ENCODE measurements at regions not wholly inside any gene's neighbourhood (a gene's known extent, or its start where the extent isn't known, plus 50 kb on each side); places are given as distances from the start of the nearest gene placed in this dataset.

DNA sequence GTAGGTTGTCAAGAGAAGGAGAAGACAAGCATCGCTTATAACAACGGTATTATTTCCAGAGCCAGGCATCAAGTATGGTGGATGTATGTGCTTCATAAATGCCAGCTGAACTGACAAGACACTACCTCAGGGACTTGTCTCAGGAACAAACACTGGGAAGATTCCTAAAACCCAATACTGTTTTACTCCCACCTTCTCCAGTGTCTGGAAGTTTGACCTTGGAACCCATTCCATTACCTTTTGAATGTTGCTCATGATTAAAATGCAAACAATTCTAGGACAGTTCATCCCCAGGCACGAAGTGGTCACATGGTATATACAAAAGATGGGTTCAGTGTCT, 300.1 kb downstream of the ADGB start:
- no peak for DNase-seq (ENCODE audit: low spot score)
- in situ Hi-C loops (cut with HindIII; ENCODE audit: low sequenced_read_pairs) = no loop called here

DNA sequence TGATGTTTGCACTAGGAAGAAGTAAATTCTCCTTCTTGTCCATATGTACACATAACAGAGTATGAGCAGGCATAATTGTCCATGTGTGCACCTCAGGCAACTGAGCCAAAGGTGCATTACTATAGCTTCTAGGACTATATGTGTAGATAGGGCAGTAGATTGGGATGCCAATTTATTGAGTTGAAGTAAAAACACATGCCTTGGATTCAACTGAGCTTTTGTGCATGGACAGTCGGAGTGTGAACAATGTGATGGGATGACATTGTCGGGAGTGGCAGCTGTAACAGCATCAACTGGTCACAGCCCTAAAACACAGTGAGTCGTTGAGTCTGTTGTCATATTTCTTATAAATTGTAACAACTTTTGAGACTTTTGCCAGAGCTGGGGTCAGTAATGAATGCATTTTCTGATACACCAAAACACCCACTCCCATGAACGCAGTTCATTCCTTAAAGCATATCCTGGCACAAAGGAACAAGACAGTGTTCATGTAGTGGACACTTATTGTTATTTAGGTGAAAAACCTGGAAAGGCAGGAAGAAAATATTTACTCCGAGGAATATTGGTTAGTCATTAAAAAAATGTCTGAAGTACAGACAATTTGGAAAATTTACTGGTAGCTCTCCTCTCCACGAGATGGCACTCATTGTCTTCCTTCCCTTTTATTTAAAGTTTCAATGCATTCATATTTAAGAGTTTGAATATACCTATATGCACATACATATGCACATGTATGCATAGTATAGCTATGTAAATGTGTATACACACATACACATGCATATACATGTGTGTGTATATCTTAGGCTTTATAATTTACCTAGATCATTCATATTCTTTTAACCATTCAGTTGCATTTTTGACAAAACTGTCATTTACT, 302.0 kb upstream of the STXBP5 start:
- in situ Hi-C loops (cut with HindIII; ENCODE audit: low sequenced_read_pairs) = loop anchor here (25.0 kb wide), 1 partner anchor 310 kb away; the partner anchor contains the start of gene STXBP5

DNA sequence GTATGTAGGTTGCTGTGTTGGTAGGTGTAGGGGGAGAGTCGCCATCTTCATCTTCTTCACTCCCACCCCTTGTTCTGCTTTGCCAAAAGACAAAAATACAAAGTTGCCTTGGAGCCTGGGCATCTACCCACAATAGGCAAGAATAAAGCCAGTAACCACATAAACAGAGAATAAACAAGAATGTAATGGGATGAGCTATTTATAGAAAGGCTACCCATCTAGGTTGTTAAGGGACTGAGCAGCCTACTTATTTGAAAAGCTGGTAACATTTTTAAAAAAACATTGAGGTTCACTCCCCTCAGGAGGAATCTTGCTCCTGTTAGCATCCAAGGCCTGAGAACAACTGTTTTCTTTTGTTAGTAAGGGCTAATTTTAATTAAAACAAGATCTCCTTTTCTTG, 301.4 kb upstream of the STXBP5 start:
- DNase-seq (ENCODE audit: low spot score) = no peak
- in situ Hi-C loops (cut with HindIII; ENCODE audit: low sequenced_read_pairs) = loop anchor here (25.0 kb wide), 1 partner anchor 309 kb away; the partner anchor contains the start of gene STXBP5

More for the DNA sequence above, 302.0 kb upstream of the STXBP5 start:
- peak; percentile 19 for DNase-seq (ENCODE audit: low spot score)

GRCh38 chr6:146903451-146903850, 300.8 kb upstream of the STXBP5 start:
- in situ Hi-C loops (cut with HindIII; ENCODE audit: low sequenced_read_pairs) = loop anchor here (25.0 kb wide), 1 partner anchor 309 kb away; the partner anchor contains the start of gene STXBP5
- no peak for DNase-seq (ENCODE audit: low spot score)

GRCh38 chr6:146904596-146904995, 299.6 kb upstream of the STXBP5 start:
- DNase-seq (ENCODE audit: low spot score) = no peak
- in situ Hi-C loops (cut with HindIII; ENCODE audit: low sequenced_read_pairs) = loop anchor here (25.0 kb wide), 1 partner anchor 308 kb away; the partner anchor contains the start of gene STXBP5

- peak; percentile 77 for DNase-seq (ENCODE audit: low spot score)
- in situ Hi-C loops (cut with HindIII; ENCODE audit: low sequenced_read_pairs) = loop anchor here (25.0 kb wide), 1 partner anchor 307 kb away; the partner anchor contains the start of gene STXBP5
Observed at GRCh38 chr6:146905181-146905704, 299.0 kb upstream of the STXBP5 start.

DNA sequence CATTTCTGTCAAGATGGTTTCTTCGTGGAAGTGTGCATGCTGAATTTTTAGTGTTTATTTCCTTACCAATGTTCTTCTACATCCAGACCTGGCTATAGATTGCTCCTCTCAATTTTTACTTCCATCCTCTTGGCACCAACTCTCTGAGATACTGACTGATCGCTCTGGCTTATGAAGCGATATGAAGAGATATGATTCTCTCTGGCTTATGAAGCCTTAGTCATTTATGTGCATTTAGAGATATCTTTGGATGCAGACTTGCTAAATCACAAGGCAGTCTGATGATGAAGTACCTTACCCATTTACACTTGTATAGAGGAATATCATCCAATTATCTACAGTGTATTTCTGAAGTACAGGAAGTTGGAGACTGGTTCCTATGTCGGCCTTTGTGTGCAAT, 295.4 kb upstream of the STXBP5 start:
- no peak for DNase-seq (ENCODE audit: low spot score)
- in situ Hi-C loops (cut with HindIII; ENCODE audit: low sequenced_read_pairs) = loop anchor here (25.0 kb wide), 1 partner anchor 304 kb away; the partner anchor contains the start of gene STXBP5

DNA sequence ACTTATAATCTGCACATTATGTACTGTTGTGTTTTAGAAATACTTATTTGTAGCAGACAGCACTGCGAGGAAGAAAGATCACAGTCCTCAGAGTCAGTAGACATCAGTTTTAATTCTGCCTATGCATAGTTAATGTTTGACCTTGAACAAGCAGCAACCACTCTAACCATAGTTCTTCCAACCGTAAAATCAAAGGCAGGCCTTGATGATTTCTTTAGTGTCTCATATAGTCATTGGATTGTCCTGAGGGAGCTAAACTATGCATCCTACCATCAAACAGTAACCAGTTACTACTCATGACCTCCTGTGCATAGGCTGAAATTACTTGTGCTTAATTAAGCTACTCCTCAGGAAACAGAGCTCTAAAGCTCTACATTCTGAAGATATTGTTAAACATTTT, 294.8 kb upstream of the STXBP5 start:
- no peak for DNase-seq (ENCODE audit: low spot score)
- in situ Hi-C loops (cut with HindIII; ENCODE audit: low sequenced_read_pairs) = loop anchor here (25.0 kb wide), 1 partner anchor 303 kb away; the partner anchor contains the start of gene STXBP5

DNA sequence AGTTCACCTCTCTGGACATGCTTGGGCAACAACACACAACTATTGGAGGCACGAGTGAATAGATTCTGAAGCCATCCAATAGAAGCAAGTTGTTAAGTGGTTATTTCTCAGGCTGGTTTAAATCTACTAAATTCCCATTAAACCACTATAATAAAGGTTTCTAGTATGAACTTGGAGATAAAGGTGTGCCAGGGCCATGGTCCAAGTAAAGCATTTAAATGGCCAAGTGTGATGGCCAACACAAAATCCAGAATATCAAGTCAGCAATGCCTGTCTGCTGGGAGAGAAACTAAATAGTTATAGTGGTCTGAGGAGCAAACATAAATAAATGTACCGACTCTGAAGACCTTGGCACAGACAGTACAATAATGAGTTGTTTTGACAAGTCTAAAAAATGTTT, 294.3 kb upstream of the STXBP5 start:
- DNase-seq (ENCODE audit: low spot score) = no peak
- in situ Hi-C loops (cut with HindIII; ENCODE audit: low sequenced_read_pairs) = loop anchor here (25.0 kb wide), 1 partner anchor 302 kb away; the partner anchor contains the start of gene STXBP5

- in situ Hi-C loops (cut with HindIII; ENCODE audit: low sequenced_read_pairs) = loop anchor here (25.0 kb wide), 1 partner anchor 302 kb away; the partner anchor contains the start of gene STXBP5
- DNase-seq (ENCODE audit: low spot score) = no peak
Observed at GRCh38 chr6:146910611-146911010, 293.6 kb upstream of the STXBP5 start.

- no peak for DNase-seq (ENCODE audit: low spot score)
- in situ Hi-C loops (cut with HindIII; ENCODE audit: low sequenced_read_pairs) = loop anchor here (25.0 kb wide), 1 partner anchor 301 kb away; the partner anchor contains the start of gene STXBP5
Observed at GRCh38 chr6:146911635-146912215, 292.5 kb upstream of the STXBP5 start.

DNA sequence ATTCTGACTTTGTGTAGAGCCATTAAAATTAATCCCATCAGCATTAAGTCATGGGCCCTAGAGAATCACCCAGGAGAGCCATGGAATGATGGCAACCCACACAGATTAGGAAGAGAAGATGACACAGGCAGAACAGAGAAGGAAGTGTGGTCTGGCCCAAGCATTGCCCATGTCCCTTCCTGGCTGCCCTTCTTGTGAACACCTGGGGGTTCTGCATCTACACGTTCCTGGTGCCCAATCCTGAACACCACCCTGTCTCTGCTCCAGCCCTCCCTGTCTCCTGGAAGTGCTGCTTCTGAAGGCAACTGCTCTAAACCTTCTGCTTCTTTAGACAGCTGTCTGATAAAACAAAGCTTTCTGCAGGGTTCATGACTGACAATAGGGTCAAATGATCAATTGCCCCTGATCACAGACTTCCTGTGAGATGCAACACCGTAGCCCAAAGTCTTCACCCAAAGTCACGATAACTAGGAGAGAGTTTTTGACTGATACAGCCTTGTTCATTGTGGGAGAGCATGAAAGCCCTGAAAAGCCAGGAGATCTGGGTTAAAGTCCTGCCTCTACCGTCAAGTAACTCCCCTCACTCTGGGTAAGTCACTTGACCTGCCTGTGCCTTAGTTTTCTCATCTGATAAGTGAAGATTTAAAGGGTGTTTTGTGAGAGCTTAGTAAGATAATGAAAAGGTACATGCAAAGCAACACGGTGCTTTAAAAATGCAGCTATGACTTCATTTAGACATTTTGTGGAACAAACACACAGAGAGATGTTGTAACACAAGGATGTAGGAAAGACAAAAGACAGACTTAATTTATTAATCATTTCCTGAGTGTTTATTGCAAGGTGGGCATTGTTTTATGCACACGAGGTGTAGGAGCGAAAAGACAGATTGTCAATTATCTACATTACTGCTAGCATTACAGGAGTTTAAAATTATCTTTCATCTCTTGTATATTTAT, 291.2 kb upstream of the STXBP5 start:
- DNase-seq (ENCODE audit: low spot score) = peak; percentile 26
- in situ Hi-C loops (cut with HindIII; ENCODE audit: low sequenced_read_pairs) = loop anchor here (25.0 kb wide), 1 partner anchor 299 kb away; the partner anchor contains the start of gene STXBP5

DNA sequence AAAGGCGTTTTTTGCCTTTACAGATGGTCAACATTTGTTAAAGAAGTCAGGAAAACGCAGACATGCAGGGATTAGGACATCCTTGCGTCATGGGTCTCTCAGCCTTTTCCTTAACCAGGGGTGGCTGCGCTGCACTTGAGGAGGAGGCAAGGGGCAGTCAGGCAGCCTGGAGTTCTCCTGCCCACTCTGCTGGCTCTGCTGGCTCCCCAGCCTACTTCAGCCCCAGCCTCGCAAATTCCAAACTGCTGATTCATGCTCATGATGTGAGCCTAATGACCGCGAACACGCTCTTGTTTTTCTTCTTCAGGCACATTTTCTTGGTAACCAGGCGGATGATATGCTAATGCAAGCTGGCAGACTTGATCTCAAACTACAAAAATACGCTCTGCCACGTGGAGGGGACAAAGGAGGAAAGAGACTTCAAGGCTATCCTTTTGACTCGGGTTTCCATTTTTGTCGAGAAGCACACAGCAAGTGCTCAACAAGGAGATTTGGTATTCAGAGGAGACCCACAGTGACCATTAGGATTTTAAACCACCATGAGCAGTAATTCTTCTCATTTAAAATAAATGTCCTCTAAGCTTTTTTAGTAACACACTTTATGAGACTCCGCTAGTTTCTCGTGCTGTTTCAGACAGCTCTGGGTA, 290.3 kb upstream of the STXBP5 start:
- in situ Hi-C loops (cut with HindIII; ENCODE audit: low sequenced_read_pairs) = loop anchor here (25.0 kb wide), 1 partner anchor 298 kb away; the partner anchor contains the start of gene STXBP5
- peak; percentile 78 for DNase-seq (ENCODE audit: low spot score)

GRCh38 chr6:146914489-146915483, 289.4 kb upstream of the STXBP5 start:
- DNase-seq (ENCODE audit: low spot score) = peak; percentile 73
- in situ Hi-C loops (cut with HindIII; ENCODE audit: low sequenced_read_pairs) = loop anchor here (25.0 kb wide), 1 partner anchor 298 kb away; the partner anchor contains the start of gene STXBP5

- DNase-seq (ENCODE audit: low spot score) = peak; percentile 37
- in situ Hi-C loops (cut with HindIII; ENCODE audit: low sequenced_read_pairs) = loop anchor here (25.0 kb wide), 1 partner anchor 297 kb away; the partner anchor contains the start of gene STXBP5
Observed at GRCh38 chr6:146915671-146916127, 288.5 kb upstream of the STXBP5 start.

GRCh38 chr6:146916435-146917025, 287.7 kb upstream of the STXBP5 start:
- in situ Hi-C loops (cut with HindIII; ENCODE audit: low sequenced_read_pairs) = loop anchor here (25.0 kb wide), 1 partner anchor 296 kb away; the partner anchor contains the start of gene STXBP5

More at GRCh38 chr6:146916435-146917025, 287.7 kb upstream of the STXBP5 start:
- no peak for DNase-seq (ENCODE audit: low spot score)

Data from G401 (cell line).